ENCODE measurements at regions not wholly inside any gene's neighbourhood (a gene's known extent, or its start where the extent isn't known, plus 50 kb on each side); places are given as distances from the start of the nearest gene placed in this dataset.

- Mint-ChIP-seq H3K9me3 (peaks cover 3% of the 10 kb centered on the region), H3K4me3 (no peak overlapping the region), H3K27me3 (ENCODE audit: low read depth) (no peaks in the 10 kb centered on the region), H3K4me1 (no peaks in the 10 kb centered on the region), H3K27ac (ENCODE audit: unreplicated experiment) (no peak overlapping the region), H3K36me3 (ENCODE audit: low read depth) (no peaks in the 10 kb centered on the region)
- DNase-seq (ENCODE audit: low read depth, low spot score), result no peak
- TF ChIP-seq, protein P1, sequence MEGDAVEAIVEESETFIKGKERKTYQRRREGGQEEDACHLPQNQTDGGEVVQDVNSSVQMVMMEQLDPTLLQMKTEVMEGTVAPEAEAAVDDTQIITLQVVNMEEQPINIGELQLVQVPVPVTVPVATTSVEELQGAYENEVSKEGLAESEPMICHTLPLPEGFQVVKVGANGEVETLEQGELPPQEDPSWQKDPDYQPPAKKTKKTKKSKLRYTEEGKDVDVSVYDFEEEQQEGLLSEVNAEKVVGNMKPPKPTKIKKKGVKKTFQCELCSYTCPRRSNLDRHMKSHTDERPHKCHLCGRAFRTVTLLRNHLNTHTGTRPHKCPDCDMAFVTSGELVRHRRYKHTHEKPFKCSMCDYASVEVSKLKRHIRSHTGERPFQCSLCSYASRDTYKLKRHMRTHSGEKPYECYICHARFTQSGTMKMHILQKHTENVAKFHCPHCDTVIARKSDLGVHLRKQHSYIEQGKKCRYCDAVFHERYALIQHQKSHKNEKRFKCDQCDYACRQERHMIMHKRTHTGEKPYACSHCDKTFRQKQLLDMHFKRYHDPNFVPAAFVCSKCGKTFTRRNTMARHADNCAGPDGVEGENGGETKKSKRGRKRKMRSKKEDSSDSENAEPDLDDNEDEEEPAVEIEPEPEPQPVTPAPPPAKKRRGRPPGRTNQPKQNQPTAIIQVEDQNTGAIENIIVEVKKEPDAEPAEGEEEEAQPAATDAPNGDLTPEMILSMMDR (conservative IDR thresholded peaks at IDR 0.05), result no peak
Observed at GRCh38 chr2:67576226-67576625, 179.1 kb downstream of the ETAA1 start.

DNA sequence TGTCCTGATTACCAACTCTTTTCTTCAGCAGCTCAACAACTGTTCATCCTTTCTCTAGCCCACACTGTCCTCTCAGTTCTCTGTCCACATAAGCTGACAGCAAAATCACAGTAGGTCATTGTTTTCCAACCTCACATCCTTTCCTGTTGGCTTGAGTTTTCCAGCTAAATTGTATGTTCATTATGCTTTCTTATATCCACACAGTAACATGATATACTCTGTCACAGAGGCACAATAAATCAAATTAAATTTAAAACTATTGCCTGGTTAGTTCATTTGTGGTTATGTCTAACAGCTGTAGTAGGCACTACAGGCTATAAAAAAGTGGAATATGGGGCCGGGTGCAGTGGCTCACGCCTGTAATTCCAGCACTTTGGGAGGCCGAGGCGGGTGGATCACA lies 179.9 kb downstream of the ETAA1 start:
- peaks cover 4% of the 10 kb centered on the region for H3K36me3 Mint-ChIP-seq (ENCODE audit: low read depth)
- H3K27ac Mint-ChIP-seq (ENCODE audit: unreplicated experiment), result no peak overlapping the region
- H3K4me1 Mint-ChIP-seq, result no peaks in the 10 kb centered on the region
- H3K27me3 Mint-ChIP-seq (ENCODE audit: low read depth), result no peaks in the 10 kb centered on the region
- peaks cover 7% of the 10 kb centered on the region for H3K9me3 Mint-ChIP-seq
- no peak for DNase-seq (ENCODE audit: low read depth, low spot score)
- H3K4me3 Mint-ChIP-seq, result no peak overlapping the region
- TF ChIP-seq, protein P1 (conservative IDR thresholded peaks at IDR 0.05), result no peak

- H3K9me3 Mint-ChIP-seq, result peaks cover 13% of the 10 kb centered on the region
- no peaks in the 10 kb centered on the region for H3K4me1 Mint-ChIP-seq
- H3K36me3 Mint-ChIP-seq (ENCODE audit: low read depth), result peaks cover 6% of the 10 kb centered on the region
- no peaks in the 10 kb centered on the region for H3K27me3 Mint-ChIP-seq (ENCODE audit: low read depth)
- TF ChIP-seq, protein P1 (conservative IDR thresholded peaks at IDR 0.05), result no peak
- no peak overlapping the region for H3K4me3 Mint-ChIP-seq
- no peak overlapping the region for H3K27ac Mint-ChIP-seq (ENCODE audit: unreplicated experiment)
- DNase-seq (ENCODE audit: low read depth, low spot score), result no peak
Observed at GRCh38 chr2:67579216-67579615, 182.1 kb downstream of the ETAA1 start.

DNA sequence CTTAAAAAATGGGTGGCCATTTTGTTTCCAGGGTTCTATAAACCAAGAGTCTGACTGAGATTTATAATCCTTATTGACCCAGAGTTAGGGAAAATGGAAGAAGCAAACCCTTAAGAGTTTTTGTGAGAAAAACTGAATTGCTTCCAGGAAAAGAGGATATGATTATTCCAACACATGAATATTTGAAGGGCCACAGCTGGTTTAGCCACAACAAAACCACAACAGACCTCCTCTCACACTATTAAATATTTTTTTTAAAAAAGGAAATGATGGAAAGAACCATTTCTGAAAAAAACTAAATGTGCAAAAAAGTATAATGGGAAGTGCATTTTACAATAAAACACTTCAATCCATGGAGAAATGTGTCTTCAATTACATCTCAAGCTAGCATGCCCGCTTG lies 182.7 kb downstream of the ETAA1 start:
- no peaks in the 10 kb centered on the region for H3K27me3 Mint-ChIP-seq (ENCODE audit: low read depth)
- TF ChIP-seq, protein P1 (conservative IDR thresholded peaks at IDR 0.05), result no peak
- no peak overlapping the region for H3K4me3 Mint-ChIP-seq
- no peaks in the 10 kb centered on the region for H3K4me1 Mint-ChIP-seq
- H3K27ac Mint-ChIP-seq (ENCODE audit: unreplicated experiment), result no peak overlapping the region
- peaks cover 10% of the 10 kb centered on the region for H3K36me3 Mint-ChIP-seq (ENCODE audit: low read depth)
- H3K9me3 Mint-ChIP-seq, result peaks cover 11% of the 10 kb centered on the region
- no peak for DNase-seq (ENCODE audit: low read depth, low spot score)

GRCh38 chr2:67581751-67582150 lies 184.6 kb downstream of the ETAA1 start:
- peaks cover 3% of the 10 kb centered on the region for H3K27me3 Mint-ChIP-seq (ENCODE audit: low read depth)
- H3K4me3 Mint-ChIP-seq, result no peak overlapping the region
- no peaks in the 10 kb centered on the region for H3K4me1 Mint-ChIP-seq
- TF ChIP-seq, protein P1 (conservative IDR thresholded peaks at IDR 0.05), result no peak
- H3K9me3 Mint-ChIP-seq, result peaks cover 21% of the 10 kb centered on the region
- DNase-seq (ENCODE audit: low read depth, low spot score), result no peak
- no peak overlapping the region for H3K27ac Mint-ChIP-seq (ENCODE audit: unreplicated experiment)
- H3K36me3 Mint-ChIP-seq (ENCODE audit: low read depth), result peaks cover 15% of the 10 kb centered on the region

GRCh38 chr2:67583185-67583584 lies 186.1 kb downstream of the ETAA1 start:
- no peaks in the 10 kb centered on the region for H3K4me1 Mint-ChIP-seq
- H3K36me3 Mint-ChIP-seq (ENCODE audit: low read depth), result peaks cover 15% of the 10 kb centered on the region
- H3K27me3 Mint-ChIP-seq (ENCODE audit: low read depth), result peaks cover 3% of the 10 kb centered on the region
- TF ChIP-seq, protein P1 (conservative IDR thresholded peaks at IDR 0.05), result no peak
- H3K4me3 Mint-ChIP-seq, result no peak overlapping the region
- DNase-seq (ENCODE audit: low read depth, low spot score), result no peak
- peaks cover 21% of the 10 kb centered on the region for H3K9me3 Mint-ChIP-seq
- no peak overlapping the region for H3K27ac Mint-ChIP-seq (ENCODE audit: unreplicated experiment)
